ENCODE measurements at regions not wholly inside any gene's neighbourhood (a gene's known extent, or its start where the extent isn't known, plus 50 kb on each side); places are given as distances from the start of the nearest gene placed in this dataset.

DNA sequence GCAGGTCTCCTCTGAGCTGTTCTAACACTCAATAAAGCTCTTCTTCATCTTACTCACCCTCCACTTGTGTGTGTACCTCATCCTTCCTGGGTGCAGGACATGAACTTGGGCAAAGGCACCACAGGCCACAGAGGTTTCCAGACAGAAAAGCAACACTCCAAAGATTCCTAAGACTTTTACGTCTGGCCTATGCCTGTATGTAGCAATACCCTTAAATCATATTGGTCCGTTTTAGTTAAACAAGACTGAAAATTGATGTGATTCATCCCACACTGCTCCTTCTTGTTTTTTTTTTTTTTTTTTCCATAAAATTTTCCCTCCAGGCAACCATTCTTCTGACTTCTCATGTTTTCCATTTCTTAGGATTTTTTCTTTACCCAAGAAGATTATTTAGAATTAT lies 404.3 kb downstream of the PID1 start:
- TF ChIP-seq RAD21 (IDR thresholded peaks at IDR 0.05), result no peak
- TF ChIP-seq HNF4A (conservative IDR thresholded peaks at IDR 0.05), result no peak
- no peak for TF ChIP-seq RXRA (IDR thresholded peaks at IDR 0.05)
- TF ChIP-seq JUND (IDR thresholded peaks at IDR 0.05), result no peak
- TF ChIP-seq, protein P1, sequence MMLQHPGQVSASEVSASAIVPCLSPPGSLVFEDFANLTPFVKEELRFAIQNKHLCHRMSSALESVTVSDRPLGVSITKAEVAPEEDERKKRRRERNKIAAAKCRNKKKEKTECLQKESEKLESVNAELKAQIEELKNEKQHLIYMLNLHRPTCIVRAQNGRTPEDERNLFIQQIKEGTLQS (IDR thresholded peaks at IDR 0.05), result no peak
- no peak for TF ChIP-seq SP1 (IDR thresholded peaks at IDR 0.05)
- no peak for TF ChIP-seq MAX (IDR thresholded peaks at IDR 0.05)
- Histone ChIP-seq H3K36me3 (ENCODE audit: control insufficient read depth in 4 of 4, insufficient read depth in 3 of 4, low read depth in 1 of 4, low read length in 3 of 4) (no peaks in the 10 kb centered on the region), H3K27me3 (ENCODE audit: control insufficient read depth in 4 of 4, insufficient read depth in 4 of 4, low read length in 3 of 4) (no peaks in the 10 kb centered on the region), H3K9ac (ENCODE audit: low read depth in 1 of 2, low read length in 2 of 2) (no peak overlapping the region), H3K4me1 (ENCODE audit: control insufficient read depth in 4 of 4, insufficient read depth in 4 of 4, low read length in 3 of 4) (no peaks in the 10 kb centered on the region), H3K9me3 (ENCODE audit: control insufficient read depth in 4 of 4, low read length in 3 of 4) (no peaks in the 10 kb centered on the region), H3K4me3 (ENCODE audit: low read depth in 1 of 3, low read length in 3 of 3) (no peak overlapping the region), H3K27ac (ENCODE audit: low read depth in 1 of 2, low read length in 2 of 2) (no peak overlapping the region)
- 96% methylated on average over 2 of the region's 2 CpGs for WGBS
- no peak for DNase-seq (ENCODE audit: low spot score)

- Histone ChIP-seq H3K36me3 (ENCODE audit: control insufficient read depth in 4 of 4, insufficient read depth in 3 of 4, low read depth in 1 of 4, low read length in 3 of 4) (no peaks in the 10 kb centered on the region), H3K9me3 (ENCODE audit: control insufficient read depth in 4 of 4, low read length in 3 of 4) (no peaks in the 10 kb centered on the region), H3K4me3 (ENCODE audit: low read depth in 1 of 3, low read length in 3 of 3) (no peak overlapping the region), H3K27ac (ENCODE audit: low read depth in 1 of 2, low read length in 2 of 2) (no peak overlapping the region), H3K4me1 (ENCODE audit: control insufficient read depth in 4 of 4, insufficient read depth in 4 of 4, low read length in 3 of 4) (no peaks in the 10 kb centered on the region), H3K9ac (ENCODE audit: low read depth in 1 of 2, low read length in 2 of 2) (no peak overlapping the region), H3K27me3 (ENCODE audit: control insufficient read depth in 4 of 4, insufficient read depth in 4 of 4, low read length in 3 of 4) (no peaks in the 10 kb centered on the region)
- 84% methylated on average over 2 of the region's 2 CpGs for WGBS
- DNase-seq (ENCODE audit: low spot score), result no peak
- TF ChIP-seq MAX (IDR thresholded peaks at IDR 0.05) (no peak), HNF4G (IDR thresholded peaks at IDR 0.05) (no peak), RAD21 (IDR thresholded peaks at IDR 0.05) (no peak), GABPA (IDR thresholded peaks at IDR 0.05 in 1 of 2, conservative IDR thresholded peaks at IDR 0.05 in 1 of 2) (no peak), NR2F2 (IDR thresholded peaks at IDR 0.05) (no peak), EGR1 (IDR thresholded peaks at IDR 0.05; ENCODE audit: low read depth in 2 of 2) (no peak), JUND (IDR thresholded peaks at IDR 0.05) (no peak), REST (IDR thresholded peaks at IDR 0.05) (no peak), FOXA1 (IDR thresholded peaks at IDR 0.05) (no peak)
- TF ChIP-seq, protein P2, sequence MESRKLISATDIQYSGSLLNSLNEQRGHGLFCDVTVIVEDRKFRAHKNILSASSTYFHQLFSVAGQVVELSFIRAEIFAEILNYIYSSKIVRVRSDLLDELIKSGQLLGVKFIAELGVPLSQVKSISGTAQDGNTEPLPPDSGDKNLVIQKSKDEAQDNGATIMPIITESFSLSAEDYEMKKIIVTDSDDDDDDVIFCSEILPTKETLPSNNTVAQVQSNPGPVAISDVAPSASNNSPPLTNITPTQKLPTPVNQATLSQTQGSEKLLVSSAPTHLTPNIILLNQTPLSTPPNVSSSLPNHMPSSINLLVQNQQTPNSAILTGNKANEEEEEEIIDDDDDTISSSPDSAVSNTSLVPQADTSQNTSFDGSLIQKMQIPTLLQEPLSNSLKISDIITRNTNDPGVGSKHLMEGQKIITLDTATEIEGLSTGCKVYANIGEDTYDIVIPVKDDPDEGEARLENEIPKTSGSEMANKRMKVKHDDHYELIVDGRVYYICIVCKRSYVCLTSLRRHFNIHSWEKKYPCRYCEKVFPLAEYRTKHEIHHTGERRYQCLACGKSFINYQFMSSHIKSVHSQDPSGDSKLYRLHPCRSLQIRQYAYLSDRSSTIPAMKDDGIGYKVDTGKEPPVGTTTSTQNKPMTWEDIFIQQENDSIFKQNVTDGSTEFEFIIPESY (IDR thresholded peaks at IDR 0.05), result no peak
- TF ChIP-seq, protein P1 (IDR thresholded peaks at IDR 0.05), result no peak
Observed at GRCh38 chr2:228866044-228866443, 405.0 kb downstream of the PID1 start.

Data from liver (tissue), 7 donors.